GM10266 (cell line): ENCODE measurements at regions not wholly inside any gene's neighbourhood (a gene's known extent, or its start where the extent isn't known, plus 50 kb on each side); places are given as distances from the start of the nearest gene placed in this dataset.
A peak's percentile ranks its signal among the peaks of the same experiment; 100 is the strongest.

Source experiments
- DNase-seq: peaks from one replicate; pipeline ENCODE4 v3.0.0; 2012; ENCODE audit errors: extremely low spot score
- CTCF ChIP-seq: IDR thresholded peaks from 2 replicates; pipeline ENCODE4 v1.5.1; 2012; ENCODE audit warnings: mild to moderate bottlenecking, low read depth; ENCODE audit not compliant: control insufficient read depth, insufficient read depth; ENCODE audit errors: missing control alignments

GRCh38 chr14:97687944-97688630 is 890.9 kb downstream of the VRK1 start:
- TF ChIP-seq CTCF, result no peak
- DNase-seq, result no peak

GRCh38 chr14:97688631-97689336 is 891.6 kb downstream of the VRK1 start:
- no peak for DNase-seq
- no peak for TF ChIP-seq CTCF

- DNase-seq, result no peak
- TF ChIP-seq CTCF, result no peak
These were observed 894.9 kb downstream of the VRK1 start for GRCh38 chr14:97692084-97692483.

- no peak for DNase-seq
- TF ChIP-seq CTCF, result no peak
These were observed 898.3 kb downstream of the VRK1 start for GRCh38 chr14:97695456-97695981.

GRCh38 chr14:97697772-97698171 is 900.6 kb downstream of the VRK1 start:
- no peak for TF ChIP-seq CTCF

GRCh38 chr14:97699026-97699425 is 901.8 kb downstream of the VRK1 start:
- DNase-seq, result no peak
- no peak for TF ChIP-seq CTCF

More at GRCh38 chr14:97697772-97698171, 900.6 kb downstream of the VRK1 start:
- DNase-seq, result peak; percentile 16
